GM23338 (cell line): ENCODE measurements at regions not wholly inside any gene's neighbourhood (a gene's known extent, or its start where the extent isn't known, plus 50 kb on each side); places are given as distances from the start of the nearest gene placed in this dataset.

Experiments
- ATAC-seq: fragments of 200-7000 bp; cut with Tn5 transposase; 3 replicates; pipeline ENCODE4 v1.9.1; 2020
- DNase-seq: peaks from one replicate; pipeline ENCODE4 v3.0.0-alpha.2; 2015; ENCODE audit warnings: low spot score
- H2AFZ ChIP-seq: fragments of 200-600 bp; sonication (generic); 2 replicates; pipeline ENCODE4 v1.8.0; 2016; ENCODE audit warnings: antibody characterized with exemption, mild to moderate bottlenecking, moderate library complexity
- H3F3A ChIP-seq: fragments of 200-600 bp; sonication (generic); replicated peaks from 2 replicates; pipeline ENCODE4 v1.8.0; 2017; ENCODE audit warnings: antibody characterized with exemption, mixed run types, low read depth
- H3K27ac ChIP-seq: fragments of 200-600 bp; sonication (generic); 2 replicates; pipeline ENCODE4 v1.6.1; 2016; ENCODE audit warnings: low read depth
- H3K27me3 ChIP-seq: fragments of 200-600 bp; sonication (generic); 2 replicates; pipeline ENCODE4 v1.8.0; 2016; ENCODE audit warnings: mild to moderate bottlenecking, mixed run types, moderate library complexity; ENCODE audit not compliant: insufficient read depth
- H3K36me3 ChIP-seq: fragments of 200-600 bp; sonication (generic); 2 replicates; pipeline ENCODE4 v1.8.0; 2016; ENCODE audit warnings: mild to moderate bottlenecking; ENCODE audit not compliant: insufficient read depth
- H3K4me1 ChIP-seq: fragments of 200-600 bp; sonication (generic); 2 replicates; pipeline ENCODE4 v1.8.0; 2016; ENCODE audit warnings: mild to moderate bottlenecking, moderate library complexity; ENCODE audit not compliant: insufficient read depth
- H3K4me2 ChIP-seq: fragments of 200-600 bp; sonication (generic); 2 replicates; pipeline ENCODE4 v1.7.1; 2017; ENCODE audit warnings: mixed run types
- H3K4me3 ChIP-seq: fragments of 200-600 bp; sonication (generic); 2 replicates; pipeline ENCODE4 v1.6.1; 2016; ENCODE audit warnings: mixed run types
- H3K79me2 ChIP-seq: fragments of 200-600 bp; sonication (generic); replicated peaks from 2 replicates; pipeline ENCODE4 v1.8.0; 2017; ENCODE audit warnings: mild to moderate bottlenecking; ENCODE audit not compliant: insufficient read depth
- H3K9me2 ChIP-seq: fragments of 200-600 bp; sonication (generic); 2 replicates; pipeline ENCODE4 v1.8.0; 2017; ENCODE audit not compliant: insufficient read depth
- H4K20me1 ChIP-seq: fragments of 200-600 bp; sonication (generic); replicated peaks from 2 replicates; pipeline ENCODE4 v1.8.0; 2017; ENCODE audit warnings: mild to moderate bottlenecking; ENCODE audit not compliant: insufficient read depth
- H3K27ac Mint-ChIP-seq: 2 replicates; pipeline ENCODE4 v1.8.0; 2020; ENCODE audit warnings: inconsistent platforms, mild to moderate bottlenecking, moderate library complexity, mixed read lengths
- H3K27me3 Mint-ChIP-seq: 3 replicates; pipeline ENCODE4 v1.8.0; 2022; ENCODE audit warnings: low read depth, mild to moderate bottlenecking, moderate library complexity, mixed read lengths, inconsistent platforms; ENCODE audit not compliant: insufficient read depth, poor library complexity
- H3K36me3 Mint-ChIP-seq: 3 replicates; pipeline ENCODE4 v1.8.0; 2021; ENCODE audit warnings: low read depth, mild to moderate bottlenecking, inconsistent platforms, moderate library complexity, mixed read lengths
- H3K4me1 Mint-ChIP-seq: 3 replicates; pipeline ENCODE4 v1.8.0; 2020; ENCODE audit warnings: mild to moderate bottlenecking, inconsistent platforms, mixed read lengths
- H3K4me3 Mint-ChIP-seq: 3 replicates; pipeline ENCODE4 v1.8.0; 2021; ENCODE audit warnings: moderate library complexity, mild to moderate bottlenecking, inconsistent platforms, mixed read lengths
- H3K9me3 Mint-ChIP-seq: 3 replicates; pipeline ENCODE4 v1.8.0; 2020; ENCODE audit warnings: moderate library complexity, mild to moderate bottlenecking, inconsistent platforms, mixed read lengths
- CREB1 ChIP-seq: fragments of 250-450 bp; sonication (Bioruptor Pico); IDR thresholded peaks from 2 replicates; pipeline ENCODE4 v1.5.0; 2020; ENCODE audit warnings: low read depth, mild to moderate bottlenecking, moderate library complexity
- CTCF ChIP-seq, 2 experiments: fragments of 200-600 bp in 1 of 2; sonication (generic) in 1 of 2; conservative IDR thresholded peaks; 2 replicates each; pipeline versions ENCODE4 v1.5.1 to v1.6.1; 2016 to 2017; ENCODE audit warnings: antibody characterized with exemption in 2 of 2, low read depth in 2 of 2, mild to moderate bottlenecking in 2 of 2, moderate library complexity in 1 of 2
- EZH2 ChIP-seq: fragments of 200-600 bp; sonication (generic); IDR thresholded peaks from one replicate; pipeline ENCODE4 v1.8.0; 2017; ENCODE audit warnings: antibody characterized with exemption, mild to moderate bottlenecking, low read depth; ENCODE audit not compliant: unreplicated experiment
- EZH2phosphoT487 ChIP-seq: fragments of 200-600 bp; sonication (generic); IDR thresholded peaks from one replicate; pipeline ENCODE4 v1.8.1; 2018; ENCODE audit warnings: antibody characterized with exemption; ENCODE audit not compliant: unreplicated experiment
- JUNB ChIP-seq: IDR thresholded peaks from one replicate; pipeline ENCODE4 v1.6.1; 2016; ENCODE audit warnings: antibody characterized with exemption; ENCODE audit not compliant: unreplicated experiment
- NANOG ChIP-seq: IDR thresholded peaks from 2 replicates; pipeline ENCODE4 v1.6.1; 2016; ENCODE audit warnings: antibody characterized with exemption, borderline replicate concordance
- POLR2AphosphoS5 ChIP-seq: IDR thresholded peaks from 2 replicates; pipeline ENCODE4 v1.6.1; 2016; ENCODE audit warnings: antibody characterized with exemption, low read depth
- STAT1 ChIP-seq: IDR thresholded peaks from one replicate; pipeline ENCODE4 v1.6.1; 2016; ENCODE audit warnings: antibody characterized with exemption; ENCODE audit not compliant: unreplicated experiment
- ZNF114 ChIP-seq: fragments of 250-450 bp; sonication (Bioruptor Pico); IDR thresholded peaks from 2 replicates; pipeline ENCODE4 v1.5.0; 2020; ENCODE audit warnings: mild to moderate bottlenecking, moderate library complexity
- ZNF331 ChIP-seq: fragments of 250-450 bp; sonication (Bioruptor Pico); IDR thresholded peaks from 2 replicates; pipeline ENCODE4 v1.5.0; 2020; ENCODE audit warnings: low read depth, mild to moderate bottlenecking, moderate library complexity
- TF ChIP-seq, protein P1 (sequence below): fragments of 250-450 bp; sonication (Bioruptor Pico); IDR thresholded peaks from 2 replicates; pipeline ENCODE4 v1.5.0; 2020; ENCODE audit warnings: mild to moderate bottlenecking, moderate library complexity
- TF ChIP-seq, protein P2 (sequence below): IDR thresholded peaks from one replicate; pipeline ENCODE4 v1.6.1; 2018; ENCODE audit warnings: antibody characterized with exemption; ENCODE audit not compliant: unreplicated experiment
- TF ChIP-seq, protein P3 (sequence below): IDR thresholded peaks from 2 replicates; pipeline ENCODE4 v1.6.1; 2016; ENCODE audit warnings: antibody characterized with exemption

DNA sequence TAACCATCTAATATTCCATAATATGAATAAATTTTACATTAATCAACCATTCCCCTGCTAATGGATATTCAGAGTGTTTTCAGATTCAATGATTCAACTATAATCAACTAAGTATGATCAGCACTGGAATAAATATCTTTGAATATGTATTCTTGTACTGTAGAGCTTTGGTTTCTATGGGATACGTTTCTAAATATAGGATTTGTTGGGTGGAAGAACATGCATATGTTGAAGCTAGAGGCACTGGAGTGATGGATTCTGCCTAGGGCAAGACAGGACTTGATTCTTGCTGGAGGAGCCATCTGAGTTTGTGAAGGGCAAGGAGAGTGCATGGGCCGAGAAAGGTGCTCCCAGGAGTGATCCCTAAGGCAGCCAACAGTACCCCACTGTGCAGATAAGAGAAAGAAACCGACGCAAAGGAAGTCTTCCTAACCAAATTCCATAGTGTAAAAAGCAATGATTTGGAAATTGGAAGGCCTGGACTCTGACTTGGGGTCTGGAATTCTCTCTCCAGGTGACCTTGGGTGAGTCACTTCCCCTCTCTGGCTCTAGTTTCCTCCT lies 418.7 kb downstream of the PREX1 start:
- H3K36me3 ChIP-seq = no peaks in the 10 kb centered on the region
- no peaks in the 10 kb centered on the region for H3K79me2 ChIP-seq
- H3K4me1 Mint-ChIP-seq = peaks cover 23% of the 10 kb centered on the region
- H3K27ac ChIP-seq = no peak overlapping the region
- no peaks in the 10 kb centered on the region for H4K20me1 ChIP-seq
- H3K9me2 ChIP-seq = no peaks in the 10 kb centered on the region
- H3K27me3 Mint-ChIP-seq = peaks cover 2% of the 10 kb centered on the region
- no peak for DNase-seq
- no peak overlapping the region for H3K4me3 Mint-ChIP-seq
- peaks cover 3% of the 10 kb centered on the region; the same call in 2 of the 3 replicates for H3K36me3 Mint-ChIP-seq
- peaks cover 4% of the 10 kb centered on the region; the same call in 2 of the 3 replicates for H3K9me3 Mint-ChIP-seq
- H3K4me3 ChIP-seq = no peak overlapping the region
- H2AFZ ChIP-seq = no peak overlapping the region
- no peaks in the 10 kb centered on the region for H3F3A ChIP-seq
- no peaks in the 10 kb centered on the region for H3K27me3 ChIP-seq
- H3K4me1 ChIP-seq = peaks cover 18% of the 10 kb centered on the region
- TF ChIP-seq, protein P1, sequence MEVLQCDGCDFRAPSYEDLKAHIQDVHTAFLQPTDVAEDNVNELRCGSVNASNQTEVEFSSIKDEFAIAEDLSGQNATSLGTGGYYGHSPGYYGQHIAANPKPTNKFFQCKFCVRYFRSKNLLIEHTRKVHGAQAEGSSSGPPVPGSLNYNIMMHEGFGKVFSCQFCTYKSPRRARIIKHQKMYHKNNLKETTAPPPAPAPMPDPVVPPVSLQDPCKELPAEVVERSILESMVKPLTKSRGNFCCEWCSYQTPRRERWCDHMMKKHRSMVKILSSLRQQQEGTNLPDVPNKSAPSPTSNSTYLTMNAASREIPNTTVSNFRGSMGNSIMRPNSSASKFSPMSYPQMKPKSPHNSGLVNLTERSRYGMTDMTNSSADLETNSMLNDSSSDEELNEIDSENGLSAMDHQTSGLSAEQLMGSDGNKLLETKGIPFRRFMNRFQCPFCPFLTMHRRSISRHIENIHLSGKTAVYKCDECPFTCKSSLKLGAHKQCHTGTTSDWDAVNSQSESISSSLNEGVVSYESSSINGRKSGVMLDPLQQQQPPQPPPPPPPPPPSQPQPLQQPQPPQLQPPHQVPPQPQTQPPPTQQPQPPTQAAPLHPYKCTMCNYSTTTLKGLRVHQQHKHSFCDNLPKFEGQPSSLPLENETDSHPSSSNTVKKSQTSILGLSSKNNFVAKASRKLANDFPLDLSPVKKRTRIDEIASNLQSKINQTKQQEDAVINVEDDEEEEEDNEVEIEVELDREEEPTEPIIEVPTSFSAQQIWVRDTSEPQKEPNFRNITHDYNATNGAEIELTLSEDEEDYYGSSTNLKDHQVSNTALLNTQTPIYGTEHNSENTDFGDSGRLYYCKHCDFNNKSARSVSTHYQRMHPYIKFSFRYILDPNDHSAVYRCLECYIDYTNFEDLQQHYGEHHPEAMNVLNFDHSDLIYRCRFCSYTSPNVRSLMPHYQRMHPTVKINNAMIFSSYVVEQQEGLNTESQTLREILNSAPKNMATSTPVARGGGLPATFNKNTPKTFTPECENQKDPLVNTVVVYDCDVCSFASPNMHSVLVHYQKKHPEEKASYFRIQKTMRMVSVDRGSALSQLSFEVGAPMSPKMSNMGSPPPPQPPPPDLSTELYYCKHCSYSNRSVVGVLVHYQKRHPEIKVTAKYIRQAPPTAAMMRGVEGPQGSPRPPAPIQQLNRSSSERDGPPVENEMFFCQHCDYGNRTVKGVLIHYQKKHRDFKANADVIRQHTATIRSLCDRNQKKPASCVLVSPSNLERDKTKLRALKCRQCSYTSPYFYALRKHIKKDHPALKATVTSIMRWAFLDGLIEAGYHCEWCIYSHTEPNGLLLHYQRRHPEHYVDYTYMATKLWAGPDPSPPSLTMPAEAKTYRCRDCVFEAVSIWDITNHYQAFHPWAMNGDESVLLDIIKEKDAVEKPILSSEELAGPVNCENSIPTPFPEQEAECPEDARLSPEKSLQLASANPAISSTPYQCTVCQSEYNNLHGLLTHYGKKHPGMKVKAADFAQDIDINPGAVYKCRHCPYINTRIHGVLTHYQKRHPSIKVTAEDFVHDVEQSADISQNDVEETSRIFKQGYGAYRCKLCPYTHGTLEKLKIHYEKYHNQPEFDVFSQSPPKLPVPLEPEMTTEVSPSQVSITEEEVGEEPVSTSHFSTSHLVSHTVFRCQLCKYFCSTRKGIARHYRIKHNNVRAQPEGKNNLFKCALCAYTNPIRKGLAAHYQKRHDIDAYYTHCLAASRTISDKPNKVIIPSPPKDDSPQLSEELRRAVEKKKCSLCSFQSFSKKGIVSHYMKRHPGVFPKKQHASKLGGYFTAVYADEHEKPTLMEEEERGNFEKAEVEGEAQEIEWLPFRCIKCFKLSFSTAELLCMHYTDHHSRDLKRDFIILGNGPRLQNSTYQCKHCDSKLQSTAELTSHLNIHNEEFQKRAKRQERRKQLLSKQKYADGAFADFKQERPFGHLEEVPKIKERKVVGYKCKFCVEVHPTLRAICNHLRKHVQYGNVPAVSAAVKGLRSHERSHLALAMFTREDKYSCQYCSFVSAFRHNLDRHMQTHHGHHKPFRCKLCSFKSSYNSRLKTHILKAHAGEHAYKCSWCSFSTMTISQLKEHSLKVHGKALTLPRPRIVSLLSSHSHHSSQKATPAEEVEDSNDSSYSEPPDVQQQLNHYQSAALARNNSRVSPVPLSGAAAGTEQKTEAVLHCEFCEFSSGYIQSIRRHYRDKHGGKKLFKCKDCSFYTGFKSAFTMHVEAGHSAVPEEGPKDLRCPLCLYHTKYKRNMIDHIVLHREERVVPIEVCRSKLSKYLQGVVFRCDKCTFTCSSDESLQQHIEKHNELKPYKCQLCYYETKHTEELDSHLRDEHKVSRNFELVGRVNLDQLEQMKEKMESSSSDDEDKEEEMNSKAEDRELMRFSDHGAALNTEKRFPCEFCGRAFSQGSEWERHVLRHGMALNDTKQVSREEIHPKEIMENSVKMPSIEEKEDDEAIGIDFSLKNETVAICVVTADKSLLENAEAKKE (CRISPR knock-in tag) = no peak
- TF ChIP-seq, protein P2, sequence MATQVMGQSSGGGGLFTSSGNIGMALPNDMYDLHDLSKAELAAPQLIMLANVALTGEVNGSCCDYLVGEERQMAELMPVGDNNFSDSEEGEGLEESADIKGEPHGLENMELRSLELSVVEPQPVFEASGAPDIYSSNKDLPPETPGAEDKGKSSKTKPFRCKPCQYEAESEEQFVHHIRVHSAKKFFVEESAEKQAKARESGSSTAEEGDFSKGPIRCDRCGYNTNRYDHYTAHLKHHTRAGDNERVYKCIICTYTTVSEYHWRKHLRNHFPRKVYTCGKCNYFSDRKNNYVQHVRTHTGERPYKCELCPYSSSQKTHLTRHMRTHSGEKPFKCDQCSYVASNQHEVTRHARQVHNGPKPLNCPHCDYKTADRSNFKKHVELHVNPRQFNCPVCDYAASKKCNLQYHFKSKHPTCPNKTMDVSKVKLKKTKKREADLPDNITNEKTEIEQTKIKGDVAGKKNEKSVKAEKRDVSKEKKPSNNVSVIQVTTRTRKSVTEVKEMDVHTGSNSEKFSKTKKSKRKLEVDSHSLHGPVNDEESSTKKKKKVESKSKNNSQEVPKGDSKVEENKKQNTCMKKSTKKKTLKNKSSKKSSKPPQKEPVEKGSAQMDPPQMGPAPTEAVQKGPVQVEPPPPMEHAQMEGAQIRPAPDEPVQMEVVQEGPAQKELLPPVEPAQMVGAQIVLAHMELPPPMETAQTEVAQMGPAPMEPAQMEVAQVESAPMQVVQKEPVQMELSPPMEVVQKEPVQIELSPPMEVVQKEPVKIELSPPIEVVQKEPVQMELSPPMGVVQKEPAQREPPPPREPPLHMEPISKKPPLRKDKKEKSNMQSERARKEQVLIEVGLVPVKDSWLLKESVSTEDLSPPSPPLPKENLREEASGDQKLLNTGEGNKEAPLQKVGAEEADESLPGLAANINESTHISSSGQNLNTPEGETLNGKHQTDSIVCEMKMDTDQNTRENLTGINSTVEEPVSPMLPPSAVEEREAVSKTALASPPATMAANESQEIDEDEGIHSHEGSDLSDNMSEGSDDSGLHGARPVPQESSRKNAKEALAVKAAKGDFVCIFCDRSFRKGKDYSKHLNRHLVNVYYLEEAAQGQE = no peak
- TF ChIP-seq CREB1 (CRISPR knock-in tag) (no peak), EZH2phosphoT487 (no peak), POLR2AphosphoS5 (no peak), CTCF (conservative IDR thresholded peaks at IDR 0.05; ENCODE audit: low read depth in 2 of 2) (no peak), ZNF331 (CRISPR knock-in tag) (no peak), ZNF114 (CRISPR knock-in tag) (no peak), NANOG (no peak), JUNB (no peak), STAT1 (no peak), EZH2 (no peak)
- TF ChIP-seq, protein P3, sequence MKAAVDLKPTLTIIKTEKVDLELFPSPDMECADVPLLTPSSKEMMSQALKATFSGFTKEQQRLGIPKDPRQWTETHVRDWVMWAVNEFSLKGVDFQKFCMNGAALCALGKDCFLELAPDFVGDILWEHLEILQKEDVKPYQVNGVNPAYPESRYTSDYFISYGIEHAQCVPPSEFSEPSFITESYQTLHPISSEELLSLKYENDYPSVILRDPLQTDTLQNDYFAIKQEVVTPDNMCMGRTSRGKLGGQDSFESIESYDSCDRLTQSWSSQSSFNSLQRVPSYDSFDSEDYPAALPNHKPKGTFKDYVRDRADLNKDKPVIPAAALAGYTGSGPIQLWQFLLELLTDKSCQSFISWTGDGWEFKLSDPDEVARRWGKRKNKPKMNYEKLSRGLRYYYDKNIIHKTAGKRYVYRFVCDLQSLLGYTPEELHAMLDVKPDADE = no peak
- no peak for ATAC-seq
- no peak overlapping the region for H3K27ac Mint-ChIP-seq
- H3K4me2 ChIP-seq = no peak overlapping the region
